Stimulated activated CD4-positive, alpha-beta T cell treated with anti-CD3 and anti-CD28 coated beads, Interleukin-12 subunit alpha, Interleukin-12 subunit beta, amount 100 ng/mL, for 48 hours (primary cell): ENCODE measurements at regions not wholly inside any gene's neighbourhood (a gene's known extent, or its start where the extent isn't known, plus 50 kb on each side); places are given as distances from the start of the nearest gene placed in this dataset.
"Not testable (repeated sequence)": the region's sequence is repeated elsewhere in the genome, so short reads cannot be mapped to it uniquely, and the experiment has no call there.

ENCODE experiments used
- DNase-seq, 3 donors: peaks; one replicate each; pipeline ENCODE4 v3.0.0-alpha.2; 2020; ENCODE audit warnings: low read depth in 2 of 3, low spot score in 1 of 3

- no peak for DNase-seq
These were observed 693.2 kb upstream of the CHD1 start for GRCh38 chr5:99621772-99622681.

DNA sequence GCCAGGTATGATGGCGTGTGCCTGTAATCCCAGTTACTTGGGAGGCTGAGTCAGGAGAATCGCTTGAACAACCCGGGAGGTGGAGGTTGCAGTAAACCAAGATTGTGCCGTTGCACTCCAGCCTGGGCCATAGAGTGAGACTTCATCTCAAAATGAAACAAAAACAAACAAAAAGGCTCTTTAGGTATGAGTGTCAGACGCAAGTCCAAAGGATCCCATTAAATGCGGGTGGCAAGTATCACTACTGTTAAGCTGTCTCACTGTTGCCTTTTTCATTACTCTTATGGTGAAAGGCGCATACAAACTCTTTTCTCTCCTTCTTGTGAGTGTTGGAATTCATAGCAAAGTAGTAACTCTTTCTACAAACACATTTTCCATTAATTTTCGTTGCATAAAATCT is 688.5 kb upstream of the CHD1 start:
- no peak for DNase-seq

- DNase-seq, result no peak
These were observed 686.1 kb upstream of the CHD1 start for GRCh38 chr5:99614888-99615287.

- DNase-seq, result no peak
These were observed 678.3 kb upstream of the CHD1 start for GRCh38 chr5:99607124-99607523.

DNA sequence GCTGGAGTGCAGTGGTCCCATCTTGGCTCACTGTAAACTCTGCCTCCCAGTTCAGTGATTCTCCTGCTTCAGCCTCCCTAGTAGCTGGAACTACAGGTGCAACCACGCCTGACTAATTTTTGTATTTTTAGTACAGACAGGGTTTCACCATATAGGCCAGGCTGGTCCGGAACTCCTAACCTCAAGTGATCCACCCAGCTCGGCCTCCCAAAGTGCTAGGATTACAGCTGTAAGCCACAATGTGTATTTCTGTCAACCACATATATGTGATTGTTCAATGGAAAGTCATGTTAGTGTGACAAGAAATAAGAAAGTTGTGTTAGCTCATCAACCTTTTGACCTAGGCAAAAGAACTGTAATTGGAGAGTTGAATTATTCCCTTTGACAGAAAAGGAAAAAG is 677.1 kb upstream of the CHD1 start:
- DNase-seq, result no peak

GRCh38 chr5:99600952-99601351 is 672.1 kb upstream of the CHD1 start:
- DNase-seq, result no peak

- no peak for DNase-seq
These were observed 662.0 kb upstream of the CHD1 start for GRCh38 chr5:99590806-99591205.

DNA sequence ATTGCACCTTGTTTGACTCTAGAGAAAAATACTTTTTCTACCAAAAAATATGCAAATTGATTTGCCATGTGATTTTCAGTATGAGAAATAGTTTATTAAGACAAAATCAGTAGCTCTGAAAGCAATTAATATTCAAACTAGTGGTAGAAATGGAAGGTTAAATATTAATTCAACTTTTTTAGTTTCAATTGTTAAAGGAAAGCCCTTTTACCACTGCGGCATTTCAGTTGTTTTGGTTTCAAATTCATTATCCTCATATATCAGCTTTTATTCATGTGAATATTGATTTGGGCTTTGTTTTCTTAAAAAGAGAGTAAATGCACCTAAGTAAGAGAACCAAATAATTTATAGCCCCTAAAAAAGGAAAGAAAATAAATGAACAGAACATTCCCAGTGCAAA is 660.6 kb upstream of the CHD1 start:
- DNase-seq, result no peak

DNA sequence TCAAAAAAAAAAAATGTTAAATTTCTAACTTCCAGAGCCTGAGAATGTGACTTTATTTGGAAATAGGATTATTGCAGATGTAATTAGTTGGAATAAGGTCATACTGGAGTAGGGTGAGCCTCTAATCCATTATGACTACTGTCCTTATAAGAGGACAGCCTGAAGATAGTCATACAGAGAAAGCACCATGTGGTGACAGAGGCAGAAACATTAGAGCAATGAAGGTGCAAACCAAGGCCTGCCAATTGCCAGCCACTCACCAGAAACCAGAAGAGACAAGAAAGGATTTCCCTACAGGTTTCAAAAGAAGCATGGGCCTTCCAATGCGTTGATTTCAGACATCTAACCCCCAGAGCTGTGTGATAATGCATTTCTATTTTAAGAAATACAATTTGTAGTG is 659.2 kb upstream of the CHD1 start:
- no peak for DNase-seq

- no peak for DNase-seq
These were observed 658.1 kb upstream of the CHD1 start for GRCh38 chr5:99586878-99587277.

DNA sequence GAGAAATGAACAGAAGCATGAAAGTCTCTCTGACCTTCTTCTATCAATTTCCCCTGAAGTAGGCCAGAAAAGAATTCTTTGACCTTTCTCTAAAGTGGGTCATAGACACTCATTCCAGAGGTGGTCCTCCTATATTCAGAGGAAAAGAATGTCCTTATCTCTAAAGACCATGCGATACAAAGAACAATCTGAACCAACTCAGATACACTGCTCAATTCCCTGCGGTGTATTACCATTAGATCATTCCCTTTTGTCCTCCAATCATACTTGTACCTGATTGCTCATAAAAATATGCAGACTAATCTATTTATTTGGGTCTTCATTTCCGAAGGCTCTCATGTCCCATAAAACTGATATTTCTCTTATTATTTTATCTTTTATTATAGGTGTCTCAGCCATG is 652.4 kb upstream of the CHD1 start:
- not testable (repeated sequence) for DNase-seq

GRCh38 chr5:99562937-99563627 is 634.3 kb upstream of the CHD1 start:
- DNase-seq, result not testable (repeated sequence)

DNA sequence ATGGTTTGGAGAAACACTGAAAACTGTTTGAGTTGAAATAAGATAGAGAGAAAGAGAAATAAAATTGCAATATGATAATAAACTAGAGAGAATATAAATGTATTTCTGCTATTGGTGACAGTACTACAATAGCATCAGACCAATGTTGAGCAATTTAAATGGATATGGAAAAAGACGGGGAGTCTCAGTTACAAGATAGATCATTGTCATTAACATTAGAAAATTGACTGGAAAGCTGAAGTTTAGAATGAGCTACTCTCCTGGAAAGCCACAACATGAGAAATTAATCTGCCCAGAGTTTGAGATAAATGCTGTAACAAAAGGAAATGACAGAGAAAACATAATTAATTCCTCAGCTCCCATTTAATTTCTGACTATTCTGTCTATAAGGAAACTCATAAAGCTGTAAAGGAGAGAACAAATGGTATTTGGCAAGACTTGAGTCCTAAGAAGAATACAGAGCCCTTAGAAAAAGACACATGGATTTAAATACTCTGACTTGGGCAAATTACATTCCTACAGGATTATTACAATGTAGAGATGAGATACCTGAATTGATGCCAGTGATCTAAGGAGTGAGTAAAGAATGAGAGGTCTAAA is 624.5 kb upstream of the CHD1 start:
- DNase-seq, result no peak

DNA sequence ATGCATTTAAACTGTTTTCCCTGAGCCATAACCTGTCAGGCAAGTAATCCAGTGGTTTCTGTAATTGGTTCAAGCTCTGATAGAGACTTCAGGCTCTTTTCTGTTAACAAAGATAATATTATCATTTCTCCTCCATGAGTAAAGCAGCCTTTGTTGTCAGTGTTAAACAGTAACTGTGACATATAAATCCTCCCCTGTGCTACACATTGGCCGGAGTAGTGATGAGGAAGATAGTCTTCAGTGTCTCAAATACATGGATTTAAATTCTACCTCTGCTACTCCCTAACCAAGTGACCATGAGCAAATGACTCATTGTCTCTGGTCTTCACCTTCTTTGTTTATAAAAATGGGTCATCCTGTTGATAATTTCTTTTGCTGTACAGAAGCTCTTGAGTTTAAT is 615.5 kb upstream of the CHD1 start:
- DNase-seq, result no peak

GRCh38 chr5:99543841-99544240 is 615.0 kb upstream of the CHD1 start:
- DNase-seq, result no peak

DNA sequence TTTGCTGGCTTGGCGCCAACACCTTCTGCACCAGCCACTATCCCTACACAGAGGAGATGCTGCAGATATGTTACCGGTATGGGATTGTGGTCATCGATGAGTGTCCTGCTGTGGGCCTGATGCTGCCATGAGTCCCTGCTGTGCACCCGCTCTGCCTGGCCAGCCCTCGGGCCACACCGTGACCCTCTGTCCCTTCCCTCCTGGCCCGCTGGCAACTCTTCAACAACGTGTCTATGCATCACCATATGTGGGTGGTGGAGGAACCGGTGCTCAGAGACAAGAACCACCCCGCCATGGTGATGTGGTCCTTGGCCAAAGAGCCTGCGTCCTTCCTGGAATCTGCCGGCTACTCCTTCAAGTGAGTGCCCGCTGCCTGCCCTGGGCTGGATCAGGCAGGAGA is 605.4 kb upstream of the CHD1 start:
- DNase-seq, result not testable (repeated sequence)

GRCh38 chr5:99521666-99522065 is 592.9 kb upstream of the CHD1 start:
- not testable (repeated sequence) for DNase-seq

DNA sequence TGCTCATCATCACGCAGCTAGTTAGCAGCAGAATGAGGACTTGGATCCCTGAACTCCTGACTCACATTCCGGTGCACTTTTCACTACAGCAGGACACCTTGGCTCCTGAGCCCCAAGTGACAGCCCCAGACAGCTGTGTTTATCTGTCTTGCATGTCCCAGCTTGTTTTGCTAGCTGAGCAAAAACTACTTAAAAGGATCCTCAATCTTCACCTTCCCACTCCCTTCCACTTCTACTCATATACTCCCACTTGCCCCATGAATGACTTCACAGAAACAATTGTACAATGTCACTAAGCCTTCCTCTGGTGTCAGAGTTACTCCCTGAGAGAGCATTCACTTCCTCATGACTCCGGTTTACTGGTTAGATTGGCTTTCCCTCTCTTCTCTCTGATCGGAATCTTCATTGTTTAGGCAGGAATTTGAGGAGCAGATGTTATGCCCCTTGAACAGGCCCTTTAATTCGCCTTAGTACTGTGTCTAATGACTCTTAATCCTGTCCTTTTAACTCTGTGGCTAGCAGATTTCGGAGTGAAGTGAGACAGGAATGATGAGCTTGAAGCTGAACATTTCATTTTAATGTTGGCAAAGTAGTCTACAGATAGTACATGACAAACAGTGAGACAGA is 587.2 kb upstream of the CHD1 start:
- not testable (repeated sequence) for DNase-seq

DNA sequence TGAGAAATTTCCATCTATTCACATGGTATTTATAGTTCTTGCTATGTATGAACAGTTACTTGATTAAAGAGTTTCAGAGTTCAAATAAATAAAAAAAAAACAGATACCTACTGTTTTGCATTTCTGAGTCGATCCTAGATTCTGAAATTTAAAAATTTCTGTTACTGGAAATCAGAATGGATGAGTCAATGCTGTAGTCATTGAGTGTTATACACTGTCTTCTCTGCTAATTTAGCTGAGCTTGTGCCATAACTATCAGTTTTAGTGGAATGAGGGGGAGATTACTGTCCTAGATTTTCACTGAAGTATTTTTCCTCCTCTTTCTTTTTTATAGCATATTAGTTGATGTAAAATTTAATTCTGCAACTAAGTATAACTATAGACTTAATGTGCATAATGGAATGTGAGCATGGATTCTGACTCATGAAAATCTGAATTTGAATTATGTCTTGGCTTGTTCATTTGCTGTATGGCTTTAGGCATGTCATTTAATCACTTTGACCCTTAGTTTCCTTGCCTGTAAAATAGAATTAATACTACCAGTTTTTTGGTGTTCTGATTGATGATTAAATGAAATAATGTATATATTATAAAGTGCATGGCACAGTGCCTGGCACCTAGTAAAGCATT is 581.5 kb upstream of the CHD1 start:
- DNase-seq, result not testable (repeated sequence)

DNA sequence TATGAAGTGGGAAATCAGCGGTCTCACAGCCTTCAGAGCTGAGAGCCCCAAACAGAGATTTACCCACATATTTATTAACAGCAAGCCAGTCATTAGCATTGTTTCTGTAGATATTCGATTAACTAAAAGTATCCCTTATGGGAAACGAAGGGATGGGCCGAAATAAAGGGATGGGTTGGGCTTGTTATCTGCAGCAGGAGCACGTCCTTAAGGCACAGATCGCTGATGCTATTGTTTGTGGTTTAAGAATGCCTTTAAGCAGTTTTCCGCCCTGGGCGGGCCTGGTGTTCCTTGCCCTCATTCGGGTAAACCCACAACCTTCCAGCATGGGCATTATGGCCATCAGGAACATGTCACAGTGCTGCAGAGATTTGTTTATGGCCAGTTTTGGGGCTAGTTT is 580.3 kb upstream of the CHD1 start:
- DNase-seq, result not testable (repeated sequence)

DNA sequence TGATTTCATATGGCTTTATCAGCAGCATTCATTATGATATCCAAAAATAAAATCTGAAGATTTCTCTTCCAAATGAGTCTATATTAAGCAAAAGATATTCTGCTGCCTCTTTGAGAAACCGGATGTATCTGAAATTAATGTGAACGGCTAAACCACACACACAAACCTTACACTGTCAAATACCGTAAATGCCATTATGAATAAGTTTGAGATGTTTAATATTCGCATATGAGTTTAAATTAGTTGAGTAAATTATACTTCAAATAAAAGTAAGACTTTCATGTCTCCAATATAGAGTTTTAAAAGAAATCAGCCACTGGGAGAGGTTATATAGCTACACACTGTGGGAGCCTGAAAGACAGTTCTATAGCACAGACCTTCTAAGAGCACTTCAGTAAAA is 566.6 kb upstream of the CHD1 start:
- DNase-seq, result not testable (repeated sequence)
